Tibial nerve (tissue), 4 donors: ENCODE measurements at regions not wholly inside any gene's neighbourhood (a gene's known extent, or its start where the extent isn't known, plus 50 kb on each side); places are given as distances from the start of the nearest gene placed in this dataset.

ENCODE experiments used
- CTCF ChIP-seq, 5 experiments: fragments of 200-600 bp in 3 of 5; fragments of 450-650 bp in 2 of 5; sonication (generic) in 3 of 5; IDR thresholded peaks; one replicate each; pipeline ENCODE4 v1.5.1; 2016 to 2019; ENCODE audit warnings: antibody characterized with exemption in 5 of 5, mild to moderate bottlenecking in 3 of 5, moderate library complexity in 2 of 5
- EP300 ChIP-seq, 2 donors: sonication (generic); formaldehyde crosslinking; IDR thresholded peaks; one replicate each; pipeline ENCODE4 v1.6.1; 2017; ENCODE audit warnings: antibody characterized with exemption in 2 of 2, mild to moderate bottlenecking in 1 of 2

DNA sequence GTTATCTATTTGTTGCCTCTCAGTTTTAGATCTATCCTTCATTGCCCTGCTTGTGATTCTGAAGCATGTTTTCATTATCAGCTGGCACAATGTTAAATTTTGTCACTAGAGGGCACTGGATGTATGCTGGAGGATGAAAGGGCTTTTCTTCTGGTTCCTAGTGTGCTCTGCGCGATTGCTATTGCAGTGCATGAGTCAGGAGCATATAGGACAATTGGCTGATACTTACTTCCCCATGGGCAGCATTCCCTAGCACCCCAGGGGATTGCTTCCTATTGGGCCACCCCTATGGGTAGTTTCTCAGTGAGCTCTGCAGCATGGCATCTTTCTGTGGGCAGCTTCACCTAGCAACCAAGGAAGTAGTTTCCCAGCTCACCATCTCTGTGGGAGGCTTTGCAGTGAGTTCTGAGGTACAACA, 280.3 kb upstream of the SYNCRIP start:
- no peak for TF ChIP-seq EP300 (IDR thresholded peaks at IDR 0.05)
- TF ChIP-seq CTCF (IDR thresholded peaks at IDR 0.05) = peak in 4 of 5 experiments; percentile 35 to 50 (median 42)
